ENCODE measurements at regions not wholly inside any gene's neighbourhood (a gene's known extent, or its start where the extent isn't known, plus 50 kb on each side); places are given as distances from the start of the nearest gene placed in this dataset.

GRCh38 chr2:4445821-4446220 is 742.4 kb downstream of the DCDC2C start:
- TF ChIP-seq EGR1 (IDR thresholded peaks at IDR 0.05; ENCODE audit: low read depth) (no peak), MAX (IDR thresholded peaks at IDR 0.05) (no peak), EZH2 (IDR thresholded peaks at IDR 0.05) (no peak)
